Glutamatergic neuron (in vitro differentiated cells): ENCODE measurements at regions not wholly inside any gene's neighbourhood (a gene's known extent, or its start where the extent isn't known, plus 50 kb on each side); places are given as distances from the start of the nearest gene placed in this dataset.
A peak's percentile ranks its signal among the peaks of the same experiment; 100 is the strongest.

ENCODE experiments used
- DNase-seq: peaks from one replicate; pipeline ENCODE4 v3.0.0; 2022
- H3K27ac Mint-ChIP-seq: one replicate; pipeline ENCODE4 v1.8.0; 2020; ENCODE audit warnings: mild to moderate bottlenecking, mixed read lengths, inconsistent platforms; ENCODE audit not compliant: unreplicated experiment
- H3K27me3 Mint-ChIP-seq: one replicate; pipeline ENCODE4 v1.8.0; 2020; ENCODE audit warnings: mild to moderate bottlenecking, moderate library complexity, mixed read lengths, inconsistent platforms; ENCODE audit not compliant: unreplicated experiment
- H3K36me3 Mint-ChIP-seq: one replicate; pipeline ENCODE4 v1.8.0; 2020; ENCODE audit warnings: mild to moderate bottlenecking, mixed read lengths, inconsistent platforms; ENCODE audit not compliant: unreplicated experiment
- H3K4me1 Mint-ChIP-seq: one replicate; pipeline ENCODE4 v1.8.0; 2020; ENCODE audit warnings: mild to moderate bottlenecking, low read depth, mixed read lengths, inconsistent platforms; ENCODE audit not compliant: unreplicated experiment
- H3K4me3 Mint-ChIP-seq: one replicate; pipeline ENCODE4 v1.8.0; 2020; ENCODE audit warnings: mild to moderate bottlenecking, mixed read lengths, inconsistent platforms; ENCODE audit not compliant: unreplicated experiment
- H3K9me3 Mint-ChIP-seq: one replicate; pipeline ENCODE4 v1.8.0; 2020; ENCODE audit warnings: mild to moderate bottlenecking, moderate library complexity, mixed read lengths, inconsistent platforms; ENCODE audit not compliant: unreplicated experiment
- TF ChIP-seq, protein P1 (sequence below): fragments of 200-600 bp; sonication (generic); IDR thresholded peaks from one replicate; pipeline ENCODE4 v1.5.0; 2021; ENCODE audit not compliant: partially characterized antibody, unreplicated experiment

DNA sequence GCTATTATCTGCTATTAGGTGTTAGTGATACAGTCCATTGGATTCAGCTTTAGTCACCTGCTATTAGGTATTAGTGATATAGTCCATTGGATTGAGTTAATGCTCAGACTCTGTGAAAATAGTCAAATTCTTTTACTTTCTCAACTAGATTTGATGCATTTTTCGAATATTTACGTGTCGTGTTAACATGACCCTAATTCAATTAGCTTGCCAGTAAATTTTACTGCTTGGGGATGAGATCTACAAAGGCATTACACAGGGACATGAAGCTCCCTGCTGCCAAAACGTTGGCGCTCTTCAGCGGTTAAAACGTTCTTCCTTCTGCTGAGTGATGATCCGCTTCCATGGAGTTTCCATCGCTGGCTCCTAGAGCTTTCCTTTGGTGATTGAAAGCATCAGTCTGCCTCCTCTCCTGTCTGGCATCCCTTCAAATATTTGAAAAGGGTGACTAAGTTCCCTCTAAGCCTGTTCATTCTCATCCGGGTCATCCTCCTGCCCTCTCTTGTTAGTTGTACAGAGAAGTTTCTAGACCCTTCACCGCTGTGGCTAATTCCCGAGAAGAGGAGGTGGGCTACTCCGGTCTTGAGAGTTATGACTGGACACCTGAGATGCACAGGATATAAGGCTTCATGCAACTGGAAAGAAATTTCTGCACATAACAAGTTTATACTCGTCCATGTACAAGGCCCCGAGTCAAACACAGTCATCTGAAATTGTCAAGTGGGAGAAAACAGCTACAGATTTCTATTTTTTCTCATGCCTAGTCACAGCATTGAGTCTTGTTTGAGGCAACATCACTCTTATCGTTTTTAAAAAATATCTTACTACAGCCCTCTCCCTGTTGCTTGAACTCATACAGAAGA is 254.0 kb downstream of the KLF6 start:
- H3K27me3 Mint-ChIP-seq, result peaks cover 2% of the 10 kb centered on the region
- H3K27ac Mint-ChIP-seq, result no peak overlapping the region

DNA sequence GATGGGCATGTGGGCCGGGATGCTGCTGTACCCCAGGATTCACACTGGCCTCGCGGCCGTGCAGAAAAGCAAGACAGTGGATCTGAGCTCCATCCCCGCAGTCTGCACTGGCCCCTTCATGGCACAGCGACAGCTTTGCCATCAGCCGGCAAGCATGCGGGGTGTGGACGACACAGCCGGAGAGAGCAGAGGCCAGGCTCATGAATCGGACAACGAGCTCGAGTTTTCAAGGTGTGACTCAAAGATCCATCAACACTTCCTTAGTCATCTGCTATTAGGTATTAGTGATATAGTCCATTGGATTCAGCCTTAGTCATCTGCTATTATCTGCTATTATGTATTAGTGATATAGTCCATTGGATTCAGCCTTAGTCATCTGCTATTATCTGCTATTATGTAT is 254.7 kb downstream of the KLF6 start:
- Mint-ChIP-seq H3K27me3 (peaks cover 2% of the 10 kb centered on the region), H3K4me1 (peaks cover 41% of the 10 kb centered on the region), H3K9me3 (peaks cover 8% of the 10 kb centered on the region), H3K4me3 (no peak overlapping the region), H3K27ac (no peak overlapping the region), H3K36me3 (no peaks in the 10 kb centered on the region)
- DNase-seq, result no peak
- TF ChIP-seq, protein P1, sequence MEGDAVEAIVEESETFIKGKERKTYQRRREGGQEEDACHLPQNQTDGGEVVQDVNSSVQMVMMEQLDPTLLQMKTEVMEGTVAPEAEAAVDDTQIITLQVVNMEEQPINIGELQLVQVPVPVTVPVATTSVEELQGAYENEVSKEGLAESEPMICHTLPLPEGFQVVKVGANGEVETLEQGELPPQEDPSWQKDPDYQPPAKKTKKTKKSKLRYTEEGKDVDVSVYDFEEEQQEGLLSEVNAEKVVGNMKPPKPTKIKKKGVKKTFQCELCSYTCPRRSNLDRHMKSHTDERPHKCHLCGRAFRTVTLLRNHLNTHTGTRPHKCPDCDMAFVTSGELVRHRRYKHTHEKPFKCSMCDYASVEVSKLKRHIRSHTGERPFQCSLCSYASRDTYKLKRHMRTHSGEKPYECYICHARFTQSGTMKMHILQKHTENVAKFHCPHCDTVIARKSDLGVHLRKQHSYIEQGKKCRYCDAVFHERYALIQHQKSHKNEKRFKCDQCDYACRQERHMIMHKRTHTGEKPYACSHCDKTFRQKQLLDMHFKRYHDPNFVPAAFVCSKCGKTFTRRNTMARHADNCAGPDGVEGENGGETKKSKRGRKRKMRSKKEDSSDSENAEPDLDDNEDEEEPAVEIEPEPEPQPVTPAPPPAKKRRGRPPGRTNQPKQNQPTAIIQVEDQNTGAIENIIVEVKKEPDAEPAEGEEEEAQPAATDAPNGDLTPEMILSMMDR, result no peak

More for the DNA sequence above, 254.0 kb downstream of the KLF6 start:
- Mint-ChIP-seq H3K4me1 (peaks cover 35% of the 10 kb centered on the region), H3K9me3 (peaks cover 6% of the 10 kb centered on the region), H3K36me3 (no peaks in the 10 kb centered on the region), H3K4me3 (no peak overlapping the region)
- TF ChIP-seq, protein P1, result no peak
- DNase-seq, result no peak

DNA sequence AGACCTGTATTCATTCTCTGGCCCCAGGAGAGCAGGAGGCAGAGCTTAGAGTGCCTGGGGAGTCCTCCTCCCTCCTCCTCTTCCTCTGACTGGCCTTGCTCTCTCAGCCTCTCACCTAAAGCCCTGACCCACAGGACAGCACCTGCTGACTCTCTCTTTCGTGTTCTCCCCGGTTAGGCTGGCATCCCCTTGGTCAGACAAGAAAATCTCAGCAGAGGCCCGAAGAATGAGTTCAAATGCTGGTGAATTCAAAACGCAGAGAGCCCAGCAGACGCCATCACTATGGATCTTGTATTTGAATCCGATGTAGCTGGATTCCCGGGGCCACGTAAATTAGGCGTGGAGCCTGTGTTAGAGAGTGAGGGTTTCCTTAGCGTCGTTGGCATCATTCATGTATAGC is 255.3 kb downstream of the KLF6 start:
- DNase-seq, result no peak
- Mint-ChIP-seq H3K4me1 (peaks cover 39% of the 10 kb centered on the region), H3K9me3 (peaks cover 8% of the 10 kb centered on the region), H3K27ac (peak overlapping the region; percentile 82), H3K36me3 (no peaks in the 10 kb centered on the region), H3K27me3 (peaks cover 2% of the 10 kb centered on the region), H3K4me3 (peak overlapping the region; percentile 52)
- TF ChIP-seq, protein P1, result no peak

DNA sequence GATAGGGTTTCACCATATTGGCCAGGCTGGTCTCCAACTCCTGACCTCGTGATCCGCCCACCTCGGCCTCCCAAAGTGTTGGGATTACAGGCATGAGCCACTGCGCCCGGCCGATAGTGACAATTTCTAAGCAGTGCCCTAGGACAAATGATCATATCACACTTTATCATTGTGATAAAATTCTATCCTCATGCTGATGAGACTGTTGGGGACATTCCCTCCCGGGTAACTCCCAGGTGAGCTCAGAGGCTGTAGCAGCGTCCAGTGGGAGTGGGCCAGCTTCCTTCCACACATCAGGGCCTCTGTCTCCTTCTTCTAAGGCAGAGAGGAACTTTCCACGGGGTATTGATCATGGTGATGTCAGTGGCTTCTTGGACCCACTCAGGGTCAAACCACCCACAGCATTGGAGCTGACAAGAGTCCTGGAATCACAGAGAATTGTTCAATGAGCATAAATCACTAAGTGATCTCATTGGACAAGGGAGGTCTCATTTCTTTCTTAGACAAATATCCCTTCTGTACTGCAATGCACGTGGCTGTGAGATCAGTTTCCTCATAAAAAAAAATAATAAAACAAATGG is 256.1 kb downstream of the KLF6 start:
- peak overlapping the region; percentile 57 for H3K4me3 Mint-ChIP-seq
- DNase-seq, result no peak

More for the DNA sequence above, 256.1 kb downstream of the KLF6 start:
- H3K4me1 Mint-ChIP-seq, result peaks cover 35% of the 10 kb centered on the region
- peaks cover under 1% of the 10 kb centered on the region for H3K27me3 Mint-ChIP-seq
- H3K36me3 Mint-ChIP-seq, result no peaks in the 10 kb centered on the region
- TF ChIP-seq, protein P1, result no peak
- peak overlapping the region; percentile 94 for H3K27ac Mint-ChIP-seq
- peaks cover 8% of the 10 kb centered on the region for H3K9me3 Mint-ChIP-seq
